HepG2 (cell line): ENCODE measurements at regions not wholly inside any gene's neighbourhood (a gene's known extent, or its start where the extent isn't known, plus 50 kb on each side); places are given as distances from the start of the nearest gene placed in this dataset.

Experiments used
- ATAC-seq: fragments of 200-7000 bp; cut with Tn5 transposase; 3 replicates; pipeline ENCODE4 v1.9.1; 2020; ENCODE audit warnings: mild to moderate bottlenecking, moderate library complexity
- BruUV-seq: library from RNA; stranded (reverse); fragments of 400-500 nt; replicated peaks from 2 replicates; lab custom pipeline; 2021; lab: Mats Ljungman, UMichigan
- CTCF ChIA-PET: fragments of 300-600 bp; formaldehyde crosslinking; extraction: SDS; loops from one replicate; lab custom pipeline; 2021; ENCODE audit warnings: low total read pairs, inconsistent platforms, low intra/inter-chr PET ratio; lab: Yijun Ruan, JAX
- POLR2A ChIA-PET: fragments of 350-600 bp; sonication (Branson Sonifier 250); formaldehyde crosslinking; loops from one replicate; lab custom pipeline; 2020; ENCODE audit warnings: antibody characterized with exemption, inconsistent platforms; lab: Yijun Ruan, JAX
- DNase-seq: peaks from one replicate; pipeline ENCODE4 v3.0.0-alpha.2; 2015; ENCODE audit warnings: low spot score
- FAIRE-seq: peaks from 3 replicates; lab custom pipeline; 2011; peaks lifted over from hg19 to GRCh38; lab: Jason Lieb, UNC
- H2AFZ ChIP-seq: one replicate; pipeline ENCODE4 v1.6.1; 2011; ENCODE audit warnings: low read length, inconsistent platforms
- H3K27ac ChIP-seq: fragments of 300-600 bp; 3 replicates; pipeline ENCODE4 v1.8.0; 2011; ENCODE audit warnings: mixed run types, mild to moderate bottlenecking, mixed read lengths, low read length, inconsistent platforms; ENCODE audit not compliant: insufficient read depth; ENCODE audit errors: extremely low read length
- H3K27me3 ChIP-seq, 2 experiments: fragments of 200-600 bp in 1 of 2; 2 replicates in 1 of 2; 3 replicates in 1 of 2; pipeline versions ENCODE4 v1.6.0 to v1.8.0; 2011; ENCODE audit warnings: low read length in 2 of 2, mild to moderate bottlenecking in 2 of 2, moderate library complexity in 2 of 2, inconsistent platforms in 1 of 2; ENCODE audit not compliant: insufficient read depth in 2 of 2, control insufficient read depth in 1 of 2
- H3K36me3 ChIP-seq, 2 experiments: fragments of 200-600 bp in 1 of 2; replicated peaks in 1 of 2; 2 replicates in 1 of 2; 3 replicates in 1 of 2; pipeline versions ENCODE4 v1.5.1 to v1.8.0; 2011; ENCODE audit warnings: low read length in 2 of 2, inconsistent platforms in 1 of 2; ENCODE audit not compliant: insufficient read depth in 2 of 2, control insufficient read depth in 1 of 2
- H3K4me1 ChIP-seq: 2 replicates; pipeline ENCODE4 v1.5.1; 2012; ENCODE audit warnings: low read length, inconsistent platforms; ENCODE audit not compliant: insufficient read depth
- H3K4me2 ChIP-seq: 2 replicates; pipeline ENCODE4 v1.6.0; 2011; ENCODE audit warnings: low read depth, low read length, inconsistent platforms
- H3K4me3 ChIP-seq, 3 experiments: fragments of 200-600 bp in 1 of 3; sonication (generic), shearing (Covaris generic) in 1 of 3; replicated peaks in 1 of 3; 2 replicates each; pipeline ENCODE4 v1.5.1; 2011 to 2016; ENCODE audit warnings: low read length in 3 of 3, inconsistent platforms in 2 of 3, low read depth in 2 of 3, mild to moderate bottlenecking in 2 of 3, control low read depth in 1 of 3, mixed read lengths in 1 of 3; ENCODE audit not compliant: insufficient read depth in 1 of 3
- H3K79me2 ChIP-seq: one replicate; pipeline ENCODE4 v1.6.1; 2011; ENCODE audit warnings: low read length, inconsistent platforms; ENCODE audit not compliant: insufficient read depth
- H3K9ac ChIP-seq: 2 replicates; pipeline ENCODE4 v1.6.0; 2011; ENCODE audit warnings: mild to moderate bottlenecking, low read depth, low read length, inconsistent platforms; ENCODE audit not compliant: insufficient read depth
- H3K9me3 ChIP-seq: 2 replicates; pipeline ENCODE4 v1.5.1; 2012; ENCODE audit warnings: mild to moderate bottlenecking, low read length
- H4K20me1 ChIP-seq: 2 replicates; pipeline ENCODE4 v1.6.0; 2011; ENCODE audit warnings: inconsistent platforms, mild to moderate bottlenecking, low read length, moderate library complexity; ENCODE audit not compliant: insufficient read depth
- CENPBD1 ChIP-seq: sonication (generic); formaldehyde crosslinking; IDR thresholded peaks from 2 replicates; pipeline ENCODE4 v1.8.0; 2022; ENCODE audit warnings: missing genetic modification reagents, low read depth, mild to moderate bottlenecking, borderline replicate concordance
- CTCF ChIP-seq: sonication (generic); formaldehyde crosslinking; IDR thresholded peaks from 2 replicates; pipeline ENCODE4 v1.5.0; 2020; ENCODE audit warnings: mild to moderate bottlenecking, missing genetic modification reagents, moderate library complexity
- GMEB1 ChIP-seq: sonication (generic); formaldehyde crosslinking; IDR thresholded peaks from 2 replicates; pipeline ENCODE4 v1.5.1; 2020; ENCODE audit warnings: missing genetic modification reagents, mild to moderate bottlenecking, borderline replicate concordance
- IKZF4 ChIP-seq: sonication (generic); formaldehyde crosslinking; IDR thresholded peaks from 2 replicates; pipeline ENCODE4 v1.5.1; 2020; ENCODE audit warnings: borderline replicate concordance, mild to moderate bottlenecking, low read depth, missing genetic modification reagents; ENCODE audit errors: not compliant biosample characterization
- IKZF5 ChIP-seq: IDR thresholded peaks from 2 replicates; pipeline ENCODE4 v1.6.1; 2018; ENCODE audit warnings: missing genetic modification reagents, mild to moderate bottlenecking, missing compliant biosample characterization
- KLF9 ChIP-seq: IDR thresholded peaks from 2 replicates; pipeline ENCODE4 v1.6.1; 2016; ENCODE audit warnings: low read depth
- MIXL1 ChIP-seq: IDR thresholded peaks from 2 replicates; pipeline ENCODE4 v1.6.1; 2016
- RFXANK ChIP-seq: IDR thresholded peaks from 2 replicates; pipeline ENCODE4 v1.6.1; 2016
- RXRA ChIP-seq: sonication (generic); formaldehyde crosslinking; IDR thresholded peaks from 2 replicates; pipeline ENCODE4 v1.5.1; 2020; ENCODE audit warnings: missing genetic modification reagents
- SUZ12 ChIP-seq: fragments of 150-350 bp; IDR thresholded peaks from 2 replicates; pipeline ENCODE4 v1.6.1; 2014; ENCODE audit warnings: low read depth, low read length
- SYNCRIP ChIP-seq: fragments of 200-400 bp; formaldehyde crosslinking; IDR thresholded peaks from 2 replicates; pipeline ENCODE4 v1.6.1; 2018; ENCODE audit warnings: mild to moderate bottlenecking, low read depth, low read length; ENCODE audit not compliant: insufficient read depth
- ZSCAN12 ChIP-seq: sonication (generic); formaldehyde crosslinking; IDR thresholded peaks from 2 replicates; pipeline ENCODE4 v1.9.0; 2021; ENCODE audit warnings: mild to moderate bottlenecking, missing genetic modification reagents
- WGBS: methylation state at CpG from one replicate; pipeline ENCODE4 v1.1.6; 2017; ENCODE audit warnings: low lambda C conversion rate; 5-methylcytosine and 5-hydroxymethylcytosine counted together
- in situ Hi-C: cut with HindIII; loops from 2 replicates; pipeline ENCODE4 v1.10.0; 2017; ENCODE audit warnings: low pct_unique_long_range_greater_than_20kb; ENCODE audit not compliant: extremely low pct_ligation_motif_present
- intact Hi-C: fragments of 100-400 bp; cut with micrococcal nuclease; formaldehyde crosslinking; loops from one replicate; pipeline ENCODE4 v1.10.0; 2022; ENCODE audit not compliant: unreplicated experiment

GRCh38 chr3:159923956-159924355, 64.7 kb upstream of the IL12A start:
- TF ChIP-seq KLF9 (no peak), RXRA (CRISPR knock-in tag) (no peak), MIXL1 (CRISPR knock-in tag) (no peak), GMEB1 (CRISPR knock-in tag) (no peak), ZSCAN12 (CRISPR knock-in tag) (no peak), CTCF (CRISPR knock-in tag) (no peak), RFXANK (CRISPR knock-in tag) (no peak), IKZF5 (CRISPR knock-in tag) (no peak), IKZF4 (CRISPR knock-in tag) (no peak), SYNCRIP (no peak), CENPBD1 (CRISPR knock-in tag) (no peak), SUZ12 (no peak)
- CTCF ChIA-PET = no interaction called here
- no peak overlapping the region for H2AFZ ChIP-seq
- H3K9ac ChIP-seq = no peak overlapping the region
- POLR2A ChIA-PET = no interaction called here
- H3K4me2 ChIP-seq = no peak overlapping the region
- in situ Hi-C loops = no loop called here
- H3K4me3 ChIP-seq = no peak overlapping the region
- no peaks in the 10 kb centered on the region for H3K36me3 ChIP-seq
- H3K27ac ChIP-seq = no peak overlapping the region
- no peaks in the 10 kb centered on the region for H3K27me3 ChIP-seq
- no peak for FAIRE-seq
- intact Hi-C loops = no loop called here
- no peak for DNase-seq
- no peaks in the 10 kb centered on the region for H3K9me3 ChIP-seq
- no peaks in the 10 kb centered on the region for H3K79me2 ChIP-seq
- no TSS peak for BruUV-seq
- ATAC-seq = no peak
- WGBS = 31% methylated on average over 6 of the region's 6 CpGs
- H3K4me1 ChIP-seq = peaks cover 6% of the 10 kb centered on the region; the same call in 1 of the 2 replicates
- no peaks in the 10 kb centered on the region for H4K20me1 ChIP-seq
